C4-2B (cell line): ENCODE measurements at regions not wholly inside any gene's neighbourhood (a gene's known extent, or its start where the extent isn't known, plus 50 kb on each side); places are given as distances from the start of the nearest gene placed in this dataset.

ENCODE experiments used
- CTCF ChIP-seq: fragments of 450-650 bp; conservative IDR thresholded peaks from 2 replicates; pipeline ENCODE4 v1.5.1; 2017; ENCODE audit warnings: mild to moderate bottlenecking
- ZFX ChIP-seq: fragments of 450-650 bp; IDR thresholded peaks from 2 replicates; pipeline ENCODE4 v1.6.1; 2017

GRCh38 chr2:194553980-194554379 lies 1103.0 kb upstream of the SLC39A10 start:
- TF ChIP-seq CTCF (no peak), ZFX (no peak)
